ENCODE measurements at regions not wholly inside any gene's neighbourhood (a gene's known extent, or its start where the extent isn't known, plus 50 kb on each side); places are given as distances from the start of the nearest gene placed in this dataset.

DNA sequence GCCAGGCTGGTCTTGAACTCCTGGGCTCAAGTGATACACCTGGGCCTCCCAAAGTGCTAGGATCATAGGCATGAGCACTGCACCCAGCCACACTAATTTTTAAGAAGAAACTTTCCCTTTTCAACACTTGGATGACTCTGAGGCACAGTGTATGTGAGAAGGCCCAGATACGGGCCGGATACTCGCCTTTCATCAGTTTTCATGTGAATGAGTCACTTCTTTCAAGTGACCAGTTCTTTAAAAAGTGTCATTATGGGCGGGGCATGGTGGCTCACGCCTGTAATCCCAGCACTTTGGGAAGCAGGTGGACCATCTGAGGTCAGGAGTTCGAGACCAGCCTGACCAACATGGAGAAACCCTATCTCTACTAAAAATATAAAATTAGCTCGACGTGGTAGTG, 120.8 kb downstream of the CTTN start:
- Mint-ChIP-seq H3K4me1 (no peaks in the 10 kb centered on the region), H3K27me3 (peaks cover 22% of the 10 kb centered on the region), H3K9me3 (no peaks in the 10 kb centered on the region), H3K4me3 (no peak overlapping the region), H3K27ac (no peak overlapping the region), H3K36me3 (ENCODE audit: low read depth) (no peaks in the 10 kb centered on the region)
- ChIA-PET POLR2A (no interaction called here), CTCF (interaction anchor here (1.3 kb wide), 1 partner anchor 13 kb away, joined by 3 read pairs; no protein-coding TSS in a partner anchor)
- no peak for DNase-seq

DNA sequence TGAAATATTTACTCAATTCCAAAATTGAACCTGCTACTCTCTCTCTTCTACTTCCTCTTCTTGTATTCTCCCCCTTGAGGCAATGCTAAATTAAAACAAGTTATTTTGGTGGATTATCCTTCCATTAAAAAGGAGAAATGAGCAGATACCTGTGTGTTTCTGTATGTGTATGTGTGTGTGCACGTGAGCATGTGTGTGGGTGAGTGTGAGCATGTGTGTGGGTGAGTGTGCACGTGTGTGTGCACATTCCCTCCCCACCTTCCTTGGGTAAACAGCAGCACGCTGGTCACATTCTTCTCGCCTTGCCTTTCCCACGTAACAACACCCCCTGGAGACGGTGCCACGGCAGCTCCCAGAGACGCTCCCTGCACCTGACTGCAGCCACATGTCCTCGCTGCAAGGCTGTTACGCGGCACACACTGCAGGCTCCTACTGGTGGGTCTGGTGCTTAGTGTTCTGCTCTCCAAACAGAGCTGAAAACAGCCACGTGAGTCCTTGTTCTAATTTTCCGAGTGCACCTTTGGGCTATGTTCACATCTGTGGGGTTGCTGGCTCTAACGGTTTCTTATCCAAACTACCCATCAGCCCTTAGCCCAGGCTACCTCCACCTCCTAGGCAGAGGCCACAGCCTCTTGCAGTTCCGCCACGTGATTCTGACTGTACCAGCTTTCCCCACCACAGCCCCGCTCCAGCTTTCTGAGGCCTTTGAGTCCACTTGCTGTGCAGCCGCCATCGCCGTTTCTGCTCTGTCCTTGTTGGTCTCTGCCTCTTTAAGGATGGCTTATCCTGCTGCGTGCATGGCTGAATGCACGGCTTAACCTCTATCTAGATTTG, 123.4 kb downstream of the CTTN start:
- Mint-ChIP-seq H3K9me3 (no peaks in the 10 kb centered on the region), H3K27me3 (peaks cover 19% of the 10 kb centered on the region), H3K36me3 (ENCODE audit: low read depth) (no peaks in the 10 kb centered on the region), H3K4me3 (no peak overlapping the region), H3K27ac (no peak overlapping the region), H3K4me1 (no peaks in the 10 kb centered on the region)
- ChIA-PET CTCF (no interaction called here), POLR2A (interaction anchor here (0.5 kb wide), 1 partner anchor 231 kb away, joined by 4 read pairs; no protein-coding TSS in a partner anchor)
- no peak for DNase-seq

DNA sequence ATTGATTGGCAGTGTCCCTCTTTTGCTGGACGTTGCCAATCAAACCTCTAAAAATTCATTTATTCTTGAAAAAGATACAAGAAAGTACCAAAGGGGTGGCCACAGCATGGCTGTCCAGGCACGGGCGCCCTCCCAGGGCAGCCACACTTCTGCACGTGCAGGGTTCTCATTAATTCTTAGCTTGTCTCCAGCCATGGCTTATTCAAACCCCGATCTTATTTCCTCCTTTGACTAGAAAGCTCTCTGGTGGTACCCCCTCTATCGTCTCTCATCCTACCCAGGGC, 123.9 kb downstream of the CTTN start:
- no peak overlapping the region for H3K4me3 Mint-ChIP-seq
- POLR2A ChIA-PET, result interaction anchor here (0.5 kb wide), 1 partner anchor 232 kb away, joined by 4 read pairs; no protein-coding TSS in a partner anchor

DNA sequence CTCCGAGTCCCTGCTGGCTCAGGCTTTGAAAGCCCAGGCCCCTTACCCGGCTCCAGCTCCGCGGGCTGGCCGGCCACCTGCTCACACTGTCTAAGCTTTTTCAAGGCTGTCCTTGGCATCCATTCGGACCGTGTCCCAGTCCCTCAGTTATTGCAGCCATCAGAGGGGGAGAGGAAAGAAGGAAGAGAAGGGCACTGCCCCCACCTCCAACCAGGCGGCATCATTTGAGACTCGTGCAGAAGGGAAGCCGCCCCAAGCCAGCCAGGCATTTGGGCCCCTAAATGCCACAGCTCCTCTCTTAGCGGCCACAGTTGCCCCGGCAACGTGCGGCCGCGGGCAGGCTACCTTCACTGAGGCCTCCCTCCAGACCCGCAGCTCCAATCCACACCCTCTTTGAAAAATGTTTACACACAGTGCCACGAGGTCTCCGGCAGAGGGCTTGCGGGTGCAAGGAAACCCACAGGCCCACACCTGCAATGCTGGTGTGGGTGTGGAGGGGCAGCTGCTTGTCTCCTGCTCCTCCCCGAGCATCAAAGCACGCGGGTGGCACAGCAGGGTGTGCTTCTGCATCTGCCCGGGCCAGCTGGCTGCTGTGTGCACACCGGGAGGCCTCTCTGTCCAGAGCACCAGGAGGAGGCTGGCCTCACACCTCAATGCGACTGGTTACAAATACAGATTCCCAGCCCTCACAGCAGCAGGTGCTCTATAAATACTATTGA, 124.4 kb downstream of the CTTN start:
- H3K4me3 Mint-ChIP-seq, result no peak overlapping the region
- peak; percentile 8 for DNase-seq
- no peak overlapping the region for H3K27ac Mint-ChIP-seq
- H3K9me3 Mint-ChIP-seq, result no peaks in the 10 kb centered on the region
- ChIA-PET CTCF (no interaction called here), POLR2A (no interaction called here)
- no peaks in the 10 kb centered on the region for H3K36me3 Mint-ChIP-seq (ENCODE audit: low read depth)
- peaks cover 19% of the 10 kb centered on the region for H3K27me3 Mint-ChIP-seq
- H3K4me1 Mint-ChIP-seq, result no peaks in the 10 kb centered on the region

More for the DNA sequence above, 123.9 kb downstream of the CTTN start:
- H3K27ac Mint-ChIP-seq, result no peak overlapping the region
- no peaks in the 10 kb centered on the region for H3K36me3 Mint-ChIP-seq (ENCODE audit: low read depth)
- peaks cover 19% of the 10 kb centered on the region for H3K27me3 Mint-ChIP-seq
- no peaks in the 10 kb centered on the region for H3K4me1 Mint-ChIP-seq
- CTCF ChIA-PET, result no interaction called here
- DNase-seq, result no peak
- no peaks in the 10 kb centered on the region for H3K9me3 Mint-ChIP-seq

DNA sequence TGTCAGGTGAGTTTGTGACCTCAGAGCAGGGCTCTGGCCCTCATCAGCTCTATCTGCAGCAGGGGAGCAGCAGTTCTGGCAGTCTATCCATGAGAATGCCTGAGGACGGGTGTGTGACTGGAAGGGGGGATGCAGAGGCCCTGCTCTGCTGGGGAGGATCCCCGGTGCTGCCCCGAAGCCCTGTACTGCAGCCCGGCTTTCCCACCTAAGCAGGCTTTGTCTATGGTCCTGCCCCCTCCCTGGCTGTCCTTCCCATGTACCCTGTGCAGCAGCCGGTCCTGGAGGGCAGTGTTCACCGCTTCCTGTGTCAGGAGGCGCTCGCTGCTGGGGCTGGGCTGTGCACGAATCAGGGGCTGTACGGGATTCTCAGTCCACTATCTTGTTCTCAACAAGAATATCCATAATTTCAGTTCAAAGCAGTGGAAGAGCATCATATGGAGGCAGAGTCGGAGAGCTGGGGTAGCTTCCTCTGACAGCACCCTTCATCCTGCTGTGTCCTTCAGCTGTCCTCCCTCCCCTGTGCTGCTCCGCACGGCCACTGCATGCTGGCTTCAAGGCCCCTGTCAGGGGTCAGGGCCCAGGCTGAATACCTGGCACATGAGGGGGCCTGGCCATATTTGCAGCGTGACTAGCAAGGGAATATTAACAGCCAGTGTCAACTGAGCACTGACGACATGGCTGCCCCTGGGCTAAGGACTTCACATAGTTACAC, 125.2 kb downstream of the CTTN start:
- Mint-ChIP-seq H3K36me3 (ENCODE audit: low read depth) (no peaks in the 10 kb centered on the region), H3K9me3 (no peaks in the 10 kb centered on the region), H3K27ac (no peak overlapping the region), H3K4me3 (no peak overlapping the region), H3K4me1 (no peaks in the 10 kb centered on the region), H3K27me3 (peaks cover 19% of the 10 kb centered on the region)
- ChIA-PET CTCF (interaction anchor here (0.9 kb wide), 1 partner anchor 22 kb away, joined by 3 read pairs; no protein-coding TSS in a partner anchor), POLR2A (no interaction called here)
- no peak for DNase-seq

DNA sequence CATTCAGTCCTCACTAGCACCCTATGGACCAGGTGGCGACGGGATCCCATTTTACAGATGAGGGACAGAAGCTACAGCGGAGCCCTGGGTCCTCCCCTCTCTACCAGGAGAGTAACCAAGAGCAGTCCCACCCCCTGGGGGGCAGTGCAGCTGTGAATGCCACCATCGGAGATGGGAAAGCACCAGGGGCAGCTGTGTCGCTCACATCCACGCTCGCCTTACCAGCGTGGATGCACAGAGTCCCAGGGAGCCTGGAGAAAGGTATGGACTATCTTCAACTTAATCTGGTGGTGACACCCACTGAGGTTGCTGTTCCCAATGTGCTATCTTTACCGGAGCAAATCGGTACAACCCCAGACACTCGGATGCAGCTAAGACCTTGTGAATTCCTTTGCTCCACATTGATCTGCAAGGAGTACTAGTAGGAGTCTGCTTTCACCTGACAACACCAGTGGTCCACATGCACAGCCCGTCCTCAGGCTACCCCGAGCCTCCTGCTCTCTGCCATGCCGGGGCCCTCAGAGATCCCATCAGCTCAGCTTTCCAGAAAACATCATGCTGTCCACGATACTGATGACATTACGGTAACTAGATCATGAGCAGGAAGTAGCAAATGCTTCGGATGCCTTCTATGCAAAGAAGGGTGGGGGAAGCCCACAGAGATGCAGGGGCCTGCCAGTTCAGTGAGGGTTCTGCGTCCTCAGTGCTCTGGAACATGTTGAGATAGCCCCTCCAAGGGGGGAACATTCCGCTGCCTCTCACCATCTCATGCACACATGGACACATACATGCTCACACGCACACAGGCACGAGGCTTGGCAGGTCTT, 126.0 kb downstream of the CTTN start:
- CTCF ChIA-PET, result interaction anchor here (0.9 kb wide), 1 partner anchor 21 kb away, joined by 3 read pairs; no protein-coding TSS in a partner anchor
- Mint-ChIP-seq H3K27me3 (peaks cover 19% of the 10 kb centered on the region), H3K27ac (no peak overlapping the region), H3K36me3 (ENCODE audit: low read depth) (no peaks in the 10 kb centered on the region), H3K4me3 (no peak overlapping the region), H3K9me3 (no peaks in the 10 kb centered on the region), H3K4me1 (no peaks in the 10 kb centered on the region)
- no peak for DNase-seq
- POLR2A ChIA-PET, result no interaction called here

DNA sequence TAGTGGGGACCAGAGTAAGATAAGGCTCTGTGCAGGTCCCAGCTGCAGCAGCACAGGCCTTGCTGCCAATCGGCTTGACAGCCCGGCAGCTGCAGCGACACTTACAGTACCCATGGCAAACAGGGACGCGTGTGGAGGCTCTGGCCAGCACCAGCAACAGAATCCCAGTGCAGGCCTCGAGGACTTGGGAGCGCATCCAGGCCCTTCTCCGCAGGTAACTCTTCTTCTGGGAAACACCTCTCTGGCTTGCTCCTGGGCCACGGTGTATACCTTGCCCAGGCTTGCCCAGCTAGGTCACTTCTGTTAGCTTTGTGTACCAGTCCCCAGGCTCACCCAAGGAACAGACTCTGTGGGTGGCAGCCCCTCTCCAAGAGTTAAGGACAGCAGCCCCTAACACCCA, 126.7 kb downstream of the CTTN start:
- no peak overlapping the region for H3K27ac Mint-ChIP-seq
- no peaks in the 10 kb centered on the region for H3K4me1 Mint-ChIP-seq
- ChIA-PET CTCF (no interaction called here), POLR2A (no interaction called here)
- DNase-seq, result no peak
- peaks cover 19% of the 10 kb centered on the region for H3K27me3 Mint-ChIP-seq
- no peak overlapping the region for H3K4me3 Mint-ChIP-seq
- H3K9me3 Mint-ChIP-seq, result no peaks in the 10 kb centered on the region
- H3K36me3 Mint-ChIP-seq (ENCODE audit: low read depth), result no peaks in the 10 kb centered on the region

DNA sequence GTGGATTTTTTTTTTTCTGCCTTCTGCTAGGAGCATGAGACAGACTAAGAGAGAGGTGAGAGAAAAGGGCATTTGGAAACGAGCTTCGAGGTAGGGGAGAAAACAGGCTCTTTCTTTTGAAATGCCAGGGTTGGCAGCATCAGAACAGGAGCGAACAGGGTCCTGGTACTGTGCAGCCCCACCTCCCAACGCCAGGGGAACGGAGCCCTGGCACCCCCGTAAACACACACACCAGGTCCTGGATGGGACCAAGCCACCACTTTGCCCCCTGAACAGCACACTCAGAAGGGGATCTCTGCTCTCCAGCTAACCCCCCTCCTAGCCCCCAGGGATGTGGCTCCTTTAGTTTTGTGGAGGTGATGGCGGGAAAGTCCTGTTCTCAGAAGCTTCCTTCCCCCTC, 127.1 kb downstream of the CTTN start:
- H3K36me3 Mint-ChIP-seq (ENCODE audit: low read depth), result no peaks in the 10 kb centered on the region
- no peaks in the 10 kb centered on the region for H3K4me1 Mint-ChIP-seq
- ChIA-PET POLR2A (no interaction called here), CTCF (no interaction called here)
- no peak overlapping the region for H3K27ac Mint-ChIP-seq
- peaks cover 15% of the 10 kb centered on the region for H3K27me3 Mint-ChIP-seq
- no peaks in the 10 kb centered on the region for H3K9me3 Mint-ChIP-seq
- H3K4me3 Mint-ChIP-seq, result no peak overlapping the region
- DNase-seq, result no peak

DNA sequence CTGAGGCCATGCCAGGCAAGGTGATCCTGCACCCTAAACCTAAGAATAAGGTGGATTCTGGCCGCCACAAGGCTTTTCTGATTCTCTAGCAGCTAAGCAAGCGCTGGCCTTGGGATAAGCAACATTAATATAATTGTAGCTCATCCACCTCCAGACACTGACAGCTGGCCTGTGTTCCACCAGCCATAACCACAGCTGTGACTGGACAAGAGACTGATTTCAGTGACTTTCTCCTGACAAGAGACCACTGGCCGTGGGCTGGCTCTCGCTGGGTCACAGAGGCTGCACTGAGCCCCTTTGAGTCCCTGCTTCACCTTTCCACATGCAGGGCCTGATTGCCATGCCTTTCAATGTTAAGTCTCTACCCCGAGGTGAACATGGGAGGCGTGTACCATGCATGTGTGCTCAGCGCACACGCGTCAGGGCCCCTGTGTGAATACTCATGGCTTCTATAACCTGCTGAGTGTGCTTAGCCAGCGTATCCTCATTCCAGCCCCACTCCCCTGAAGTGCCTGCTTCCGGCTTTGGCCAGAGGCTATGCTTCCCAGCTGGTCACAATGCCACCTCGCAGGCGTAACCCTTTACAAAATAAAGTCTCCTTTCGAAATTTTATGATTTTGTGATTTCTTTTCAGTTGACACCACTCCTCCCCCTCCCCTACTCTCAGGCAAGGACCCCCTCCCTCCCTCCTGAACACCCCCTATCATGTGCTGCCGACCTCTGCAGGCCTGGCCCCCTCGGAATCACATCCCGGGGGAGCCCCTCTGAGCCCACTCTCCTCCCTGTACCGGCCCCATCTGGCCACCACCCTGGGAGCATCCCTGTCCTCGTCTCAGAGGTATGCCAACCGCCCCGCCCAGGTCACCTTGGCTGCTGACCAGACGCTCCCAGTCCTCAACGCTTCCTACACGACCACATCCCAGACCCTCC, 128.1 kb downstream of the CTTN start:
- no peak for DNase-seq
- no peak overlapping the region for H3K27ac Mint-ChIP-seq
- no peak overlapping the region for H3K4me3 Mint-ChIP-seq
- no peaks in the 10 kb centered on the region for H3K36me3 Mint-ChIP-seq (ENCODE audit: low read depth)
- POLR2A ChIA-PET, result no interaction called here
- CTCF ChIA-PET, result no interaction called here
- H3K4me1 Mint-ChIP-seq, result no peaks in the 10 kb centered on the region
- peaks cover 7% of the 10 kb centered on the region for H3K27me3 Mint-ChIP-seq
- H3K9me3 Mint-ChIP-seq, result no peaks in the 10 kb centered on the region

DNA sequence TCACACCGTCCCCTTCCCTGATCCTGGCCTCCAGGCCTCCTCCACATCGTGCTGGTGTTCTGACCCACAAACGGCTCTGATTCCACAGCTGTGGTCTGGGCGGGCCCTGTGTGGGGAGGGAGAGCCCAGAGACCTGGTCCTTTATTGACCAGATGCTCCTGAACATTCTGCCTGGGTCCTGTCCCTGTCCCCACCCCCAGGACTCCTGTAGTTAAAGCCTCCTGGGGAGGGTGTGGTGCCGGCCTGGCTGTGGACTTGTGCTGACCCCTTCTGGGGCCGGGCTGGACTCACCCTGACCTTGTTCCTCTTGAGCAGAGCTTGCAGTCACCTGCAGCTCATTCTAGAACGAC, 128.7 kb downstream of the CTTN start:
- CTCF ChIA-PET, result no interaction called here
- H3K4me3 Mint-ChIP-seq, result no peak overlapping the region
- no peaks in the 10 kb centered on the region for H3K4me1 Mint-ChIP-seq
- H3K36me3 Mint-ChIP-seq (ENCODE audit: low read depth), result no peaks in the 10 kb centered on the region
- H3K9me3 Mint-ChIP-seq, result no peaks in the 10 kb centered on the region
- DNase-seq, result no peak
- no peak overlapping the region for H3K27ac Mint-ChIP-seq
- POLR2A ChIA-PET, result no interaction called here
- H3K27me3 Mint-ChIP-seq, result peaks cover 3% of the 10 kb centered on the region

DNA sequence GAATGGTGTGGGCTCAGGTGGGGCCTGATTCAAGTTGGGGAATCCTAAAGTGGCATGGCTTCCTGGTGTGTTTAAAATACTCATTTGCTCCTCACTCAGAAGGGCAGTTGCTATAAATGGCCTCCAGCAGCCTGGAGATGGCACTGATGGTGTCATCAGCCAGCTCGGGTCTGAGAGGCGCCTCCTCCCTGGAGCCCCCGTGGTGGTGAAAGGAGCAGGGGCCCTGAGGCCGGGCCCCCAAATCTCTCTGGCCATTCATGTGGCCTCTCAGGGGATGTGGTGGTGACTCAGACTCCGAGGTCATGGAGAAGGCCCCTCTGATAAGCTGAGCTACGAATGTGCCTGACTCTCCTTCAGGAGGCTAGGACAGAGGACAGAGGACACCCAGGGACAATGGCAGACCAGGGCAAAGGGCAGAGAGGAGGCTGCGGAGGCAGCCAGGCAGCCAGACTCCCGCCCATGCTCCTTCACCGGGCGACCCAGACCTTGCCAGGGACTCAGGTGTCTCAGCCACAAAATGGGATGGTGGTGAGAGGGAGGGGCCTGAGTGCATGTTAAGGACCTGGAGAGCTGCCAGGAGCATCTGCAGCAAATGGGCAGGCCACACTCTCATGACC, 129.2 kb downstream of the CTTN start:
- no peak overlapping the region for H3K27ac Mint-ChIP-seq
- no peaks in the 10 kb centered on the region for H3K4me1 Mint-ChIP-seq
- POLR2A ChIA-PET, result no interaction called here
- DNase-seq, result no peak
- H3K27me3 Mint-ChIP-seq, result peaks cover under 1% of the 10 kb centered on the region
- H3K4me3 Mint-ChIP-seq, result no peak overlapping the region
- H3K9me3 Mint-ChIP-seq, result no peaks in the 10 kb centered on the region
- no peaks in the 10 kb centered on the region for H3K36me3 Mint-ChIP-seq (ENCODE audit: low read depth)
- CTCF ChIA-PET, result no interaction called here
